BE2C (cell line): ENCODE measurements at regions not wholly inside any gene's neighbourhood (a gene's known extent, or its start where the extent isn't known, plus 50 kb on each side); places are given as distances from the start of the nearest gene placed in this dataset.
"Not testable (repeated sequence)": the region's sequence is repeated elsewhere in the genome, so short reads cannot be mapped to it uniquely, and the experiment has no call there.

Source experiments
- DNase-seq: peaks from one replicate; pipeline ENCODE4 v3.0.0-alpha.2; 2020
- H3K27me3 ChIP-seq: fragments of 250-450 bp; sonication (Bioruptor Pico); 2 replicates; pipeline ENCODE4 v1.5.1; 2020; ENCODE audit warnings: mild to moderate bottlenecking
- H3K36me3 ChIP-seq: fragments of 250-450 bp; sonication (Bioruptor Pico); 2 replicates; pipeline ENCODE4 v1.5.1; 2020; ENCODE audit warnings: mild to moderate bottlenecking
- H3K4me1 ChIP-seq: fragments of 250-450 bp; sonication (Bioruptor Pico); 2 replicates; pipeline ENCODE4 v1.5.1; 2020
- H3K4me3 ChIP-seq: 2 replicates; pipeline ENCODE4 v1.5.1; 2011; ENCODE audit warnings: low read depth, low read length
- H3K9me3 ChIP-seq: fragments of 250-450 bp; sonication (Bioruptor Pico); 2 replicates; pipeline ENCODE4 v1.5.1; 2020
- TF ChIP-seq, protein P1 (sequence below): IDR thresholded peaks from 2 replicates; pipeline ENCODE4 v1.5.1; 2012; ENCODE audit warnings: mild to moderate bottlenecking, low read depth, low read length

DNA sequence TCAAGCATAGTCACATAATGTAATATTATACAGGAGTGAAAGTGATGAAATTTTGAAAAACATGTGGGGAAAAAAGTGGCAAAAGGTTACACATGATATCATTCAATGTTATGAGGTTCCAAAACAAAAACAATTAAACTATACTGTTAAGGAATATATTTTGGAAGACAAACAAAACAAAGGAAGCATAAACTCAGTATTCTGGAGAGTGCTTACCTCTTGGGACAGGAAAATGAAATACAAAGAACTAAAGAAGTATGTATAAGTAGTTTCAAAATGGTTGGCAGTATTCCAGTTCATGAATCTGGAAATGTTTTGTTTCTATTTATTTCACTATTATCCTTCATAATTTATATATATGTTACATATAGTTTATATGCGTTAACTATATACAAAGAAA, 213.5 kb downstream of the MOXD1 start:
- no peaks in the 10 kb centered on the region for H3K36me3 ChIP-seq
- TF ChIP-seq, protein P1, sequence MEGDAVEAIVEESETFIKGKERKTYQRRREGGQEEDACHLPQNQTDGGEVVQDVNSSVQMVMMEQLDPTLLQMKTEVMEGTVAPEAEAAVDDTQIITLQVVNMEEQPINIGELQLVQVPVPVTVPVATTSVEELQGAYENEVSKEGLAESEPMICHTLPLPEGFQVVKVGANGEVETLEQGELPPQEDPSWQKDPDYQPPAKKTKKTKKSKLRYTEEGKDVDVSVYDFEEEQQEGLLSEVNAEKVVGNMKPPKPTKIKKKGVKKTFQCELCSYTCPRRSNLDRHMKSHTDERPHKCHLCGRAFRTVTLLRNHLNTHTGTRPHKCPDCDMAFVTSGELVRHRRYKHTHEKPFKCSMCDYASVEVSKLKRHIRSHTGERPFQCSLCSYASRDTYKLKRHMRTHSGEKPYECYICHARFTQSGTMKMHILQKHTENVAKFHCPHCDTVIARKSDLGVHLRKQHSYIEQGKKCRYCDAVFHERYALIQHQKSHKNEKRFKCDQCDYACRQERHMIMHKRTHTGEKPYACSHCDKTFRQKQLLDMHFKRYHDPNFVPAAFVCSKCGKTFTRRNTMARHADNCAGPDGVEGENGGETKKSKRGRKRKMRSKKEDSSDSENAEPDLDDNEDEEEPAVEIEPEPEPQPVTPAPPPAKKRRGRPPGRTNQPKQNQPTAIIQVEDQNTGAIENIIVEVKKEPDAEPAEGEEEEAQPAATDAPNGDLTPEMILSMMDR: no peak
- no peak overlapping the region for H3K4me3 ChIP-seq
- H3K4me1 ChIP-seq: no peaks in the 10 kb centered on the region
- no peaks in the 10 kb centered on the region for H3K9me3 ChIP-seq
- no peak for DNase-seq
- H3K27me3 ChIP-seq: no peaks in the 10 kb centered on the region

DNA sequence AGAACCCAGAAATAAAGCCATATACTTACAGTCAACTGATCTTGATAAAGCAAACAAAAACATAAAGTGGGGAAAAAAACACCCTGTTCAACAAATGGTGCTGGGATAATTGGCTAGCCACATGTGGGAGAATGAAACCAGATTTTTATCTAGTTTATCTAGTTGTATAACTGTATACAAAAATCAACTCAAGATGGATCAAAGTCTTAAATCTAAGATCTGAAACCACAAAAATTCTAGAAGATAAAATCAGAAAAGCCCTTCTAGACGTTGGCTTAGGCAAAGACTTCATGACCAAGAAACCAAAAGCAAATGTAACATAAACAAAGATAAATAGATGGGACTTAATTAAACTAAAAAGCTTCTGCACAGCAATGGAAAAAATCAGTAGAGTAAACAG, 216.3 kb downstream of the MOXD1 start:
- not testable (repeated sequence) for H3K4me3 ChIP-seq, H3K9me3 ChIP-seq, H3K27me3 ChIP-seq, H3K36me3 ChIP-seq, DNase-seq, H3K4me1 ChIP-seq

DNA sequence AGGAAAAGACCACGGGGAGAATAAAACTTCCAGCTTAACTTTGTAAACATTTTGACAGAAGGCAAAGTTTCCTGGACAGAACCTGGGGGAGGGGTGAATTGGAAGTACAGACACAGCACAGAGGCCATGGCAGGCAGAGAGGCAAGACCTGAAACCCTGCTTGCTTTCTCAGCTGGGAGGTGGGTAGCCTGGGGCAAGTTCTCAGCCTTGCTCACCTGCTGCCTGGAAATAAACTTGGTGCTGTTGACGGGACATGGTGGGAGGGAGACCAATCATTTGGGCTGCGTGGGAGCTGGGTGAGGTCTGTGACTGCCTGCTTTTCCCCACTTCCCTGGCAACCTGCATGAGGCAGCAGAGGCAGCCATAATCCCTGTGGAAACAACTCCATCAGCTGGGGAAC, 221.3 kb downstream of the MOXD1 start:
- no peak overlapping the region for H3K4me3 ChIP-seq
- H3K4me1 ChIP-seq: no peaks in the 10 kb centered on the region
- H3K27me3 ChIP-seq: no peaks in the 10 kb centered on the region
- H3K9me3 ChIP-seq: no peaks in the 10 kb centered on the region
- H3K36me3 ChIP-seq: no peaks in the 10 kb centered on the region
- DNase-seq: no peak
- TF ChIP-seq, protein P1: no peak

DNA sequence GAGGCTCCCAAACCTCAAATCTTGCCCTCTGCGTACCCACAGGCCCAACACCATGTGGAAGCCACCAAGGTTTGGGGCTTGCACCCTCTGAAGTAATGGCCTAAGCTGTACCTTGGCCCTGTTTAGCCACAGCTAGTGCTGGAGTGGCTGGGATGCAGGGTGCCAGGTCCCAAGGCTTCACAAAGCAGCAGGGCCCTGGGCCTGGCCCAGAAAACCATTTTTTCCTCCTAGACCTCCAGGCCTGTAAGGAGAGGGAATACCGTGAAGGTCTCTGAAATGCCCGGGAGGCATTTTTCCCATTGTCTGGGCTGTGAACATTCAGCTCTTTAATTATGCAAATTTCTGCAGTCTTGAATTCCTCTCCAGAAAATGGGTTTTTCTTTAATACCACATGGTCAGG, 223.7 kb upstream of the CCN2 start:
- Histone ChIP-seq H3K4me3 (no peak overlapping the region), H3K36me3 (no peaks in the 10 kb centered on the region), H3K9me3 (no peaks in the 10 kb centered on the region), H3K4me1 (no peaks in the 10 kb centered on the region), H3K27me3 (no peaks in the 10 kb centered on the region)
- no peak for DNase-seq
- TF ChIP-seq, protein P1: no peak

DNA sequence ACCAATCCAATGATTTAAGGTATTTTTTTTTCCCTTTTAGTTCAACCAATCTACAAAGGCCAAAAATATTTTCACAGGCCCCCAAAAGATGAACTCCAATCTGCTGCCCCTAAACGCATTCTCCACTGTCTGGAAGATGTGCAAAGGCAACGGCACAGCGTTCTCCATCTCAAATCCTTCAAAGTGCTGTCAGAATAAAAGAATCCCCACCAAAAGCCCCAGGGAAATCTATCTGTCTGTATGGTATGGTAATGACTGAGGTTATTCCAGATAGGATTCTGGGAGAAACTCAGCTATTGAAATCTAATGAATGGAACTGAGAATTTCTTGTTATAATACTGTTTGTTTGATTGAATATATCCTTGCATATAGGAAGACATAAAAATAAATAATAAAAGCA, 217.8 kb upstream of the CCN2 start:
- no peaks in the 10 kb centered on the region for H3K4me1 ChIP-seq
- no peak for DNase-seq
- no peaks in the 10 kb centered on the region for H3K9me3 ChIP-seq
- no peaks in the 10 kb centered on the region for H3K36me3 ChIP-seq
- TF ChIP-seq, protein P1: no peak
- no peak overlapping the region for H3K4me3 ChIP-seq
- H3K27me3 ChIP-seq: no peaks in the 10 kb centered on the region

DNA sequence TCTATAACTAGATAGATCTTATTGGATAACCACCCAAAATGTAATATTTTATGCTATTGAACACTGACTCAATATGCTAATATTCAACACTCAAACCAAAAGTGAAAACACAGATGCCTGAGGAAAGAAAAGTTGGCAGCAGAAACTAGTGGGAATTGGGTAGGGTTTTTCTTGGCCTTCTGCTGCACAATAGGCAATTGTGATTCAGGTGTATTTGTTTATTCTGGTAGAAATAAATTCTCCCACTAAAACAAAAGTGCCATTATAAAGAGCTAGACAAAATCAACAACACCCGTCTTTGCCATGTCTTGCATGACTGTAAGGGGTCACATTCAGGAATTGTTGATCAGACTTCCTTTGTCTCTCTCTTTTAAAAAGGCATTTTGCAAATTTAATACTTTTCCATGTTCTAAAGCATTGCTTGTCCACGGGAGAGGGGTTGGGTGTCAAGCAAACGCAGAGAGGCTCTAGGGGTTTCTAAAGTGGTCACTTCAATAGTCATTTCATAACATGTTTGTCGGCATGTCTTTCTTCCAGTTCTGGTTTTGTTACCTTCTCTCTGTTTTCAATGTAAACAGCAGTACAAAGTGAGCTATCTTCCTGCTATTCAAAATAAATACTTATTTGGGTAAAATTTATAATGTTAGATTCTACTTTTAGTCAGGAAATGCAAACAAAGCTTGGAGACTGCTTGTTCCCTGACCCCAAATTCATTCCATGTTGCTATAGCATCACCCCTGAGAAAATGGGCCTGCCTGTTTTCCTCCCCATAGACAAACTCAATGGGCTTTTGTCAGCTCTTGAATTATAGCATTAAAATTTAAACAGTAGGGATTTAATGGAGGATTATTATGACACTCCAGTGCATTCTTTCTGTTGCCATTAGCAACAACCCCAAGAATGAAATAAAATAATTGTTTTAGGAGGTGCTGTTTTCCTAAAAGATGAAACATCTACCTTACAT, 217.0 kb upstream of the CCN2 start:
- TF ChIP-seq, protein P1: no peak
- Histone ChIP-seq H3K4me1 (no peaks in the 10 kb centered on the region), H3K4me3 (no peak overlapping the region), H3K27me3 (no peaks in the 10 kb centered on the region), H3K36me3 (no peaks in the 10 kb centered on the region), H3K9me3 (no peaks in the 10 kb centered on the region)
- DNase-seq: no peak
